8988T (cell line): ENCODE measurements at regions not wholly inside any gene's neighbourhood (a gene's known extent, or its start where the extent isn't known, plus 50 kb on each side); places are given as distances from the start of the nearest gene placed in this dataset.

Experiments
- DNase-seq: peaks from one replicate; pipeline ENCODE4 v3.0.0; 2011

DNA sequence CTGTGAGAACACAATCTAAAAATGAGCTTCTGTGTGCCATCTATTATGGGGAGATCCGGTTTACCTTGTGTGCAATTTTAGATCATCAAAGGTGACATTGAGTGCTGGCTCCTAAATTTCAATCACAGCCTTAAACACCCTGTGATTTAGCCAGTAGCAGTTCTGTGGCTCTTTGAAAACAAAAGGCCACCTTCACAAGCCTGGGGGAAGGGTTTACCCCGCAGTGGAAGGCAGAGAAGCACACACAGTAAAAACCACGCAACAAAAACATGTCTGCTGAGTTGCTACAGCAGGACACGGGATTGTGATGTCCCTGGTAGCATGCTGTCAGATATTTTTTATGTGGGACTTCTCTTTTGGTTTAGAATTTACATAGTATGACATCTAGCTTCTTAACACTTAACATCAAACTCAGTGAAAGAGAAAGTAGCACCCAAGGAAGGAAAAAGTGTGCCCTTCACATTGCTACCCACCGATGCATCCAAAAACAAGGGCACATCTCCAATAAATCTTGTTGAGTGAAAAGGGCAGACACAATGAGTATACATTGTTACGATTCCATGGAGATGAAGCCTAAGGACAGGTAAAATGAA is 56.1 kb upstream of the RNF152 start:
- DNase-seq = no peak

DNA sequence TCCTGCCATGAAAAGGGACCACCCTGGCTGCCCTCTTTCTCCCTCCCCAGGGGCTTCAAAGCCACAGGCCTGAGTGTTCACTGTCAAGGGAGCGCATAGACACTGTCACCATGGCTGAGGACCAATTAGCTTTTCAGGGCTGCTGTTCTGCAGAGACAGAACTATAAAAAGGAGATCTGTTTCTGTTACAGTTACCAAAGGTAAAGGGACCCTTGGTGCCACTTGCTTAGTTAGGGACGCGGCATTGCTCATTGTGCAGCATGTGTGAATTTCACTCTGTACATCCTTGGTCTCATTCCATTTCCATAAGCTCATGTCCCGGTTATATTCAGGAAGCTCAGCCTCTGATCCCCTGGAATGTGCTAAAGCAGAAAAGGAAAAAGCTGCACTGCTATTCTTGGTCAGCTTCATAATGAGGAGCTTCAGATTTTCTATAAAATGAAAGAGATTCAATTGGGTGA is 55.5 kb upstream of the RNF152 start:
- DNase-seq = no peak

DNA sequence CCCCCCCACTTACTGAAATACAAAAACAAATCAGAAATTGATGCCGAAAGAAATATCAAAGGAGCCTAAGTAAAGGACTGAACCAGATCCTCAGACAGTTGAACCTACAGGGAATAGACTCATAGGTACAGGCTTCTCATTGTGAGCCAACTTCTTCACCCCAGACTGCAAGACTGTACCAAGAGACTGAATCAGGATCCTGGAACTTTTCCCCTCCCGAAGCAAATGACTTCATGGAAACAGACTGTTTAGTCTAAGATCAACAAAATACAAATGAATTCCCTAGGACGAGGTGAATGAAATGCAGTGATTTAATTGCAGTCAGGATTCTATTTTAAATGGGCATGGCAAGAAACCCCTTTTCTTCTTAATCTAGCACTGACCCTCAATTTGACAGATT is 53.6 kb upstream of the RNF152 start:
- DNase-seq = no peak

DNA sequence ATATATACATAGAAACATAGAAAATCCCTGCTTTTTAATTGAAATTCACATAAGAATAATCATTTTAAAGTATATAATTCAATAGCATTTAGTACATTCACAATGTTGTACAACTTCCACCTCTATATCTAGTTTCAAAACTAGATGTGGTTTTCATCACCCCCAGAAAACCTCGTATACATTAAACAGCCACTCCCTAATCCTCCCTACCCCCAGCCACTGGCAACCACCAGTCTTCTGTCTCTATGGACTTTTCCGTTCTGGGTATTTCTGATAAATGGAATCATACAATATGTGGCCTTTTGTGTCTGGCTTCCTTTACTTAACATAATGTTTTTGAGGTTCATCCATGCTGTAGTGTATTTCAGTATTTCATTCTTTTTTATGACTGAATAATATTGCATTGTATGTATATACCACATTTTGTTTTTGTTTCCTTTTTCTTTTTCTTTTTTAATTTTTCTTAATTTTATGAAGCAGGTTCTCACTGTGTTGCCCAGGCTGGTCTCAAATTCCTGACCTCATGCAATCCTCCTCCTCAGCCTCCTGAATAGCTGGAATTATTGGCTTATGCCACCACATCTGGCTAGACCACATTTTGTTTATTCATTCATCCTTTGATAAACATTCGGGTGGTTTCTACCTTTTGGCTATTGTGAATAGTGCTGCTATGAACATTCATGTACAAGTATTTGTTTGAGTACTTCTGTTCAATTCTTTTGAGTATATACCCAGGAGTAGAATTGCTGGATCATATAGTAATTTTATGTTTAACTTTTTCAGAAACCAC is 50.6 kb upstream of the RNF152 start:
- DNase-seq = no peak
